EH (cell line): ENCODE measurements at regions not wholly inside any gene's neighbourhood (a gene's known extent, or its start where the extent isn't known, plus 50 kb on each side); places are given as distances from the start of the nearest gene placed in this dataset.

ENCODE experiments used
- DNase-seq: peaks from one replicate; pipeline ENCODE4 v3.0.0-alpha.2; 2015; ENCODE audit warnings: low read depth

DNA sequence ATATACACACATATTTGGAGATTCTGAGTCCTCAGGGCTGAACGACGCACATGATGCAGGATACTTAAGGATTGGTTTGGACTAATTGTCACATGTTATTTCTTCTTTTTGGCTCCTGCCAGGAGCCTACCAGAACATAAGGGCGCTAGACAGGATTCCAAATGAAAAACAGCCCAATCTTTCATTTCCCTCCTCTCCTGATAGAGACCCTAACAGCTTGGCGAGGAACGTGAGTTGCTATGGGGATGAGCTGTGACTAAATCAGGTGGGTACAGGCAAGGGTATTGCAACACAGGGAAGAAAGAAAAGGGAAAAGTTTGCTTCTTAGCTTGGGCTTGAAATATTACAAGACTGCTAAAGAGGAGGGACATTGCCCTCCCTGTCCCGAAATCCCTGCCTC lies 109.9 kb downstream of the AIPL1 start:
- no peak for DNase-seq

DNA sequence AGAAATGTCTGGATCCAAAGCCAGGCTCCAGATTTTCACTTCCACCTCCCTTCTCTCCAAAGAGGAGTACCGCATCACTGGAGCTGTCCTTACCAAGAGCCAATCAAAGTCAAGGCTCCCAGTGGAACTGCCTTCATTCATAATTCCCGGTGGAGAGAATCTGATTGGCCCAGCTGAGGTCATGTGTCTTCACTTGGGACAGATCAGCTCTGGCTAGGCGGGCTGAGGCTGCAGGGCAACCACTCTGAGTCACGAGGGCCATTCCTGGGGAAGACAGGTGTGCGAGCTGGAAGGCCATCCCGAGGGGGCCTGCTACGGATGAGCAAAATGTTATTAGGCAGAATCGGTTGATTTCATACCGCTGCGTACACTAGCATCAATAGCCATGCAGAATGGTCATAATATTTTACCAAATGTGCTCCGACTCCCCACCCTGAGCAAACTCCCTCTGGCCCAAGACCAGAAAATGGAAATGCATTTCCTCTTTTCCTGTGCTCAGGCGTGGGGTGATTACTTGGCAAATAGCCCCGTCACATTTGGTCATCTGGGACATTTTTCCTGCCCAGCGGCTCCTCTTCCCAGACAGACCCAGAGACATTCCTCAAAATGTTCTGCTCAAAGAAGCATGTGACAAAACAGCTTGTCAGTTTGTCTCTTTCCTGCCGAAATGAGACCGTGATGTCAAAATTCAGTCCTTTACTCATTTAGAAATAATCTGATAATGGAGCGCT lies 111.1 kb downstream of the AIPL1 start:
- DNase-seq = peak; percentile 1

DNA sequence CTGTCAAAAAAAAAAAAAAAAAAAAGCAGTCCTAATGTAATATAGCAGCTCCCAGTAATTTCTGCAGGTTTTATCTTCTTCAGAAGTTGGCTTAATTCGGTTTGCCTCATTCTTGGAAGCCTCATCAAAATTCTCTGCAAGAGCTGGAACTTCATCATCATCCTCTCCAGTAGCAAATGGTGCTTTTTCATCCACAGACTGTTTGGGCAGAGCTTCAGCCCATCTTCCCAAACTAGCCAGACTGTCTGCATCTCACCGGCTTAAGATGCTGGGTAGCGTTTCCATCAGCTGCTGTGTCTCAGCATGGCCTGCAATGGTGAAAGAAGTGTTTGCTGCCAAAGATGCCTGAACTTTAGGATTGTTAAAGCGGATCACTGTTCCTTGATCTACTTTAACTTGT lies 112.6 kb downstream of the AIPL1 start:
- DNase-seq = no peak

DNA sequence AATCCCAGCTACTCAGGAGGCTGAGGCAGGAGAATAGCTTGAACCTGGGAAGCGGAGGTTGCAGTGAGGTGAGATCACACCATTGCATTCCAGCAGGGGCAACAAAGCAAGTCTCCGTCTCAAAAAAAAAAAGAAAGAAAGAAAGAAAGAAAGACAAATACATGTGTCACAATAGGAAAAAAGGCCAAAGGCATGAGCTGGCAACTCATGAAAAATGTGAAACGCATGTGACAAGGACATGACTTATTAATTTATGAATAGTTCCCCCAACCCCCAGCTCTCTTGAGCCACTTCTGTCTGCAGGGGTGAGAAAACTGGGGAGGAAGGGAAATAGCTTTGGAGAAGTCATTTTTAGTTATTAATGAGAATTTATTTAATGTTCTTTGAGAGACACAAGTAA lies 120.6 kb downstream of the AIPL1 start:
- DNase-seq = no peak

DNA sequence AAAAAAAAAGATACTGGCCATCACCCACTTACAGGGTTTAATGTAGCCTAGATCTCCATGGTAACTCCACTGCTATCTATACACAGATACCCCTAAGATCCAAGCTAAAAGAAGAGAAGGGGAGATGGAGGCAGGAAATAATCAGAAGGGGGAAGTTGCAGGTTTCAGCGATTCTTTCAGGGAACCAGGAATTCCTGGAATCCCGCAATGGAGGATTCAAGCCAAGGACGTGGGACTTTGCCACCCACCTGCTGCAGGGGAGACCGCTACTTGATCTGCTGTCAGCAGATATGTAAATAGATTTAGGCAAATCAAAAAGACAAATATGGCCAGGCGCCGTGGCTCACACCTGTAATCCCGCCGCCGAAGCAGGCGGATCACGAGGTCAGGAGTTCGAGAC lies 121.1 kb downstream of the AIPL1 start:
- DNase-seq = no peak

DNA sequence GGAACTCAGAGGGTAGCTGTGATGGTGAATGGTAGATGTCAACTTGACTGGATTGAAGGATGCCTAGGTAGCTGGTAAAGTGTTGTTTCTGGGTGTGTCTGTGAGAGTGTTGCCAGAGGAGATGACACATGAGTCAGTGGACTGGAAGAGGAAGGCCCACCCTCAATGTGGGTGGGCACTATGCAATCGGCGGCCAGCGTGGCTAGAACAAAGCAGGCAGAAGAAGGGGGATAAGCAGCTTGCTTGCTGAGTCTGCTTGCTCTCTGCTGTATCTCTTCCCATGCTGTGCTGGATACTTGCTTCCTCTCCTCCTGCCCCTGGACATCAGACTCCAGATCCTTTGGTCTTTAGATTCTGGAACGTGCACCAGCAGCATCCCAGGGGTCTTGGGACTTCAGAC lies 128.1 kb downstream of the AIPL1 start:
- no peak for DNase-seq

DNA sequence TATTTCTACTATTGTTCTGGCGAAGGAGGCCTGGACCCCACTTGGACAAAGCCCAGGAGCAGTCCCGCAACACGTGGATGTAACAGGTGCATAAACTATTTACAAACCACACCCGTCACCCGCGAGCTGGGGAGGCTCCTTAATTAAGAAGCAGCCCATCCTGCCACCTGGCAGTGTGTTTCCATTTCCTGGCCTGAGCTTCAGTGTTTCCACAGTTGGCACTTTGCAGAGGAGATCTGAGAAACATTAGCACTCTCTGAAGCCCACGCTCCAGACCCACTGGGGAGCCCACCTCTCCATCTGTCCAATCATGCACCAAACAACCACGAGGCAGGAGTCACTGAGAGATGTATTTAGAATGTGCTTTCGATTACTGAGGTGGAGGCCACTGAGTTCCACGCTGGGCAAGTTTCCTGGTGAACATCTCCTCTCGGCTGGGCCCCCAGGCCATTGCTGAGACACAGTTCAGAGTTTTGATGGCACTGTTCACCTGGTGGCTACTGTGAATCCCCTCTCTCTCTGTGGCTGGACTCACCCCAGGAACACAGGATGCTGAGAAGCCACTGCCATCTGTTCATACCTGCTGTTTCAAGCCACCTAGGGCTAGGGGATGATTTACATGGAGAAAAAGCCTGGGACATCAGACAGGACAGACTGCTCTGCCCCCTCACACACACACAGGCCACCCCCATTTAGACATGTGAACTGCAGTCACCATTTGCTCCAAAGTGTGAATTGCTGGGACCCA lies 129.1 kb downstream of the AIPL1 start:
- no peak for DNase-seq

DNA sequence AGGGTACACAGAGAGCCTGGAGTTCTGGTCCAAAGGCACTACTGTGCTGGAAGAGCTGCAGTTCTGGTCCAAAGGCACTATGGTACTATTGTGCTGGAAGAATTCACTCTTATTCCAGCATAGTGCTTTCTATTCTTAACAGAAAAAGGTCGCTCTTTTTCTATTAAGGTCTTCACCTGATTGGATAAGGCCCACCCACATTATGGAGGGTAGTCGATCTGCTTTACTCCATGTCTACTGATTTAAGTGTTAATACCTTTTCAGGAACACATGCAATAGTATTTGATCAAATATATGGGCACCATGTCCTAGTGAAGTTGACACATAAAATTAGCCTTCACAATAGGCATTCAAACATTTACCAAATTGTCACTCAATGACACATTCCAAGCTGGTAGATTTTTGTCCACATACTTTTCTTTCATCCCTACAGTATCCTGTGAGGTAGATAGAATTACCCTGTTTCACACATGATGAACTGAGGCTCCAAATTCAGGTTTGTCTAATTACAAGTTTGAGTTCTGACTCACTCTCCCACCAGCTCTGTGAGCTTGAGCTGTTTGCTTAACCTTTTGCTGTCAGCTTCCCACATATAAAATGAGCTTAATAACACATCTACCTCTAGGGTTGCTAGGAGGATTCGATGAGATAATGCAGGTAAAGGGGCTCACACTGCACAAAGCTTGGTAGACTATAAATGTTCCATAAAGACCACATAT lies 129.9 kb downstream of the AIPL1 start:
- no peak for DNase-seq

DNA sequence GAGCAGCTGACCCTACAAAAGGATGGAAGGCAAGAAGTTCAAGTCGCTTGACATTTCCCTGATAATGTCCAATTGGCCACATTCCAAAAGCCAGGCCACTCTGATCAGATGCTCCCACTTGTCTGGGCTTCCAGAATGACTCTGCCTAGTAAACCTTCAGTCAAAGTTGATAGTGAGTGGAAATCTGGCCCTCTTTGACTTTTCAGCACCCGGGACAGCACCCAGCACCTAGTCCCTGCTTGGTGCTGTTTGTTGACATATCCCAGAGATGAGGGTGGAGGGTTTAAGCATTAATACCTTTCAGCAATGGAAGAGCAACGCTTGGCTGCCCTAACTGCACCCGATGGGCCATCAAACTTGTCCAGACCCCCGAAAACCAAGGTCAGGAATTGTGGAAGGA lies 131.3 kb downstream of the AIPL1 start:
- peak; percentile 45 for DNase-seq

DNA sequence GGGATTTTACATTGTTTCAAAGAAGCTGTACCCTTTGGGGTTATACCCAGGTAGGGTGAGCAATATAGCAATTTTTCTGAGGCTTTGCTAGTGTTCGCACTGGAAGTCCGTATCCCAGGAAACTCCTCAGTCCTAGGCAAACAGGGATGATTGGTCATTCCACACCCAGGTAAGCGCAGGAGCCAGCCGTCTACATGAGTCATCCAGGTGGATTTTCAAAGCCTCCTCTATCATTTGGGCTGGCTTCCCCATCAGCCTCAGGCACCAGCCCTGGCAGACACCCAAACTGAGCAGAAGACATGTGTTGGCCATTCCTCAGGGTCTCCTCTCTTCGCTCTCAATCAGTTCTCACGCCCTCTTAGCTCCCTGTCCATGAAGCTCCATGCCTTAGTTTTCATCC lies 135.6 kb downstream of the AIPL1 start:
- DNase-seq = no peak

DNA sequence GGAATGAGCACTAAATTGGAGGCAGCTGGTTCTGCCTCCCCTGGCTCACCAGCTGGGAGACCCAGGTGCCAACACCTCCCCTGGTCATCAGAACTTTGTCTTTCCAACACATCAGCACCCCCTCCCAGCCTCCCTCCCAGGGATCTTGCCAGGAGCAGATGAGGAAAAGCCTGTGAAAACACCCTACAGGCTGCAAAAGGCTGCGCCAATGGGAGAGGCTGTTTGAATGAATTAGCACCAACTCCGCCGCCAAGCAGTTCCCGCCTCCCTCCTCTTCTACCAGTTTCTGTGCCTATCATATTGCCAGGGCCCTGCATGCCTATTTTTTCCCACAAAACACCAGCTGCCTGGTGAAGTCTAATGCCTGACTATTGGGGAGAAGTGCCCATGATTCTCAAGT lies 137.0 kb downstream of the AIPL1 start:
- DNase-seq = no peak

DNA sequence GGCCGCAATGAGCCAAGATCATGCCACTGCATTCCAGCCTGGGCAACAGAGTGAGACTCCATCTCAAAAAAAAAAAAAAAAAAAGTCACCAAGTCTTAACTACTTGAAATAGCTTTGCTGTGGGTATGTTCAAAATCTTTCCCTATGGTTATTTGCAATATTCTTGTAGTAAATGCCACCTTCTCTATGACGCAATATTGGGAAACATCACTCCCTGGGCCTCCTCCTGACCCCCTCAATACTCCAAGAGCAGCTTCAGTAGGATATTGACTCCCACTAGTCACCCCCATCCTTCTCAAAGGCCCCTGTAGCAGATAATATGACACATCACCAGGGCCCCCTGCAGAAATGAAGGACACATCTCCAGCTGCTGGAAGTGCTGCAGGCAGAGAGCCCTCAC lies 137.8 kb downstream of the AIPL1 start:
- no peak for DNase-seq

DNA sequence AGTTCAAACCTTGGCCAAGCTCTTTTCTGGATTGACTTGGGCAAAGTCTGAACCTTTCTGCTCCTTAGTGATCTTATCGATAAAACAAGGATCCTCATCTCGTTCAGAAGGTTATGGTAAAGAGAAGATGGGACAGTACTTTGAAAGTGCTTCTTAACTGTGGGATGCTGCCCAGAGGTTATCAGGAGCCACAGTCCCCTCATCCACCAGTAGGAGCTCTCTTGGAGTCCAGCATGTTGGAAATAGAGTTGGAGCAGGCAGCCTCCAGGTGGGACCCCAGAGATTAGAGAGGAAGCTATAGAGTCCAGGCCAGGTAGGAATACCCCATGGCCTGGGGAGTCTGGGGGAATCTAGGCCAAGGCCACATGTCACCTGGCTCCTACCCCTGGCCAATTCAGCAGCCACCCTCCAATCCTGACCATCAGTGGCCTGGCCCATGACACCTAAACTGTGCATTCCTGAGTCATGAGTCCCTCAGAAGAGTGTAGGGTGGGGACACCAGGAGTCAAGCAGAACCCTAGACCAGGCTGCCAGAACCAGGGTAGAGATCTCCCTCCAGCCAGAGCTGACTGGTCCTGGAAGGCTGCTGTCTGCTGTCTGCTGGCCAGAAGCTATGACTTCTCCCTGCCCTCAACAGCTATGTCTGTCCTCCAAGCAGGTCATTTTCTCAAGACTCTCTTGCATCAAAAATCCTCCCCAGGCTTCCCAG lies 144.3 kb downstream of the AIPL1 start:
- no peak for DNase-seq

DNA sequence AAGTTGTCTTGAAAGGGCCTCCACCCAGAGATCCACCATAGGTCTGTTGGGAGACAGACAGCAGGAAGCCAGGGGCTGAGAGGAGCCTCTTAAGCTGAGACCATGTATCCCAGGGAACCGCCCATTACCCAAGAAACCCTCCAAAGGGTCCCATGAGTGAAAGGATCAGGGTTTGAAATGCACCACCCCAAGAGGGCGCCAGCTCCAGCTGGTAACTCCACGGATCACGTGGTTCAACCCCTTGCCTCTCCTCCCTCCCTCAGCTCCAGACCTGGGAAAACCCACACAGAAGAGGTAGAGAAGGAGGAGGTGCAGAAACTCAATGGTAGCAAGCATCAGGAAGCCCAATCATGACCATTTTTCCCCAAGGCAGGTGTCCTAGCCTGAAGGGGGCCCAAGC lies 148.7 kb downstream of the AIPL1 start:
- DNase-seq = no peak

DNA sequence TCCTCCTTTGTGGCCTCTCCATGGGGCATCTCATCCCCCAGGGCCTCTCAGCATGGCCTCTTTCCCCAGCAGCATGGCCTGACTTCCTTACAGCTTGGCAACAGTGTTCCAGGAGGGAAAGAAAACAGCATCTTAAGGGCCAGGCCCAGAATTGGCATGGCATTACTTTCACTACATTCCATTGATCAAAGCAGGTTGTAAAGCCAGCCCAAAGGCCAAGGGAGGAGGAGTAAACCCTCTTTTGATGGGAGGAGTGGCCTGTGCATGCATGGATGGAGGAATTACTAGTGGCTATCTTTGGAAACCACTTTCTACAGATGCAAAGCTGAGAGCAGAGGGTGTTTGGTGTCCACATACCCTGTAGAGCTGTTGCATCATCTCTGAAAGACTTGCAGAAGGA lies 149.4 kb downstream of the AIPL1 start:
- no peak for DNase-seq

DNA sequence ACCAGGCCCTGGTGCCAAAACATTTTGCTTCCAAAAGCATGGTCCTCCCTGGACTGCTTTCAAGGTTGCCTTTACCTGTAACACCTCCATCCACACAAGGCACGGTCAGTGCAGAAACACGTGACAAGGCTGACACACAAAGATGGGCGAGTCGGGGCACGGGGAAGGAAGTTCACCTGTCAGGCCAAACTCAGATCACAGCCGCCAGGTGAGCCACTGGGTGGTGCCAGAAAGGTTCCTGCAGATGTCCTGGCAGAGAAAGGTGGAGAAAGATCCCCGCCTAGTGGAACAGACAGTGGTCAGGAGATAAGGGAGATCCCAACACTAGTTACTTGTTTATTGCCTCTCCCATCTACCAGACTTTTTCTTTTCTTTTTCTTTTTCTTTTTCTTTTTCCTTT lies 155.3 kb downstream of the AIPL1 start:
- DNase-seq = no peak

DNA sequence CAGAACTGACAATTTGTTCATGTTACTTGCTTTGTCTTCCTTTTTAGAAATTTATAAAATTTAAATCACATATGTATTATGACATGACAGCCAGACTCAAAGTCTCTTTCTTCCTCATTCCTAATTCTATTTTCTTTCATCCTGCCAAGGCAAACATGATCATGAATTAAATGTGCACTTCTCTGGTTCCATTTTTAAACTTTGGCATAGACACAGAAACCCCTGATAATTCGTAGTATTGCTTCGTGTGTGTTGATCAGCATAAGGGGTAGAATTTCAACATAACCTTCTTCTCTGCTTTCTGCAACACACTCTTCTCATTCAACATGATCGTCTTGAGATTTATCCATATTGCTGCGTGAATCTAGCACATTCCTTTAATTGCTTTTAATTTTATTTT lies 156.5 kb downstream of the AIPL1 start:
- no peak for DNase-seq

DNA sequence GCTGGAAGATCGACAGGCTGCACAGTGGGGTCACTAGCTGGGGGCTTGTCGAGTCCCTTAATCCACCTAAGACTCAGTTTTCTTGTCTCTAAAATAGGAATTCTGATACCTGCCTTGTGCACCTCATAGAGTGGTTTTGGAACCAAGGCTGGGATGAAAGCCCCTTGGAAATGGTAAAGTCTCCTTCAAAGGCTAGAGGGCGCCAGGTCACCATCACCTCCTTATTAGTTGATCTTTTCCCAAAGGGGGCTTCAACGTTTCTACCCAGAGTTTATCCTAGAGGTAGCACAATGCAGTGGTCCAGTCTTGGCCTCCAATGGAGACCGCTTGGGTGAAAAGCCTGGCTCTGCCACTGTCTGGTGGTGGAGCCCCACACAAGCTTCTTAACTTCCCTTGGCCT lies 158.2 kb downstream of the AIPL1 start:
- no peak for DNase-seq

DNA sequence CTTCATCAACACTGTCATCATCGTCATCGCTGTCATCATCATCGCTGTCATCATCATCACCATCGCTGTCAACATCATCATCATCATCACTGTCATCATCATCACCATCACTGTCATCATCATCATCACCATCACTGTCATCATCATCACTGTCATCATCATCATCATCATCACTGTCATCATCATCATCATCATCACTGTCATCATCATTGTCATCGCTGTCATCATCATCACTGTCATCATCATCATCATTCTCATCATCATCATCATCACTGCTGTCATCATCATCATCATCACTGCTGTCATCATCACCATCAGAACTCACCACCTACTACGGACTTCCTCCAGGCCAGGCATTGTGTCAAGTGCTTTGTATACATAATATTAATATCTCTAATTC lies 160.6 kb downstream of the AIPL1 start:
- DNase-seq = no peak

DNA sequence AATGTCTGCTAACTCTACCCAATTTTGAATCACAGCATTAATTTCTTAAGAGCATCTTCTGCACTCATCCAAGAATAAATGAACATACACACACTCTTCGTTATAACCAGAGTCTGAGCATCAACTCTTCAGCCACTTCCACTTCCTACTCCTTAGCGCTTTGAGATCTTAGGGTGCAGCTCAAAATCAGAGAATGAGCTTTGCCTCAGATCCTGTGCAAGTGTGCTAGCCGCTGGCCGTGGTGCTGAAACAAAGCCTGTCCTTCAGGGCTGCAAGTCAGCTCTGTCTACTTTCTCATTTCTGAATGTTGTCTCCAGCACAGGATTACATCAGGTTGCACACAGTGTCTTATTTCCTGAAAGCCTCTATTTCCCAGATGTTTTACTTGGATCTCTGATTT lies 165.4 kb downstream of the AIPL1 start:
- peak; percentile 48 for DNase-seq

DNA sequence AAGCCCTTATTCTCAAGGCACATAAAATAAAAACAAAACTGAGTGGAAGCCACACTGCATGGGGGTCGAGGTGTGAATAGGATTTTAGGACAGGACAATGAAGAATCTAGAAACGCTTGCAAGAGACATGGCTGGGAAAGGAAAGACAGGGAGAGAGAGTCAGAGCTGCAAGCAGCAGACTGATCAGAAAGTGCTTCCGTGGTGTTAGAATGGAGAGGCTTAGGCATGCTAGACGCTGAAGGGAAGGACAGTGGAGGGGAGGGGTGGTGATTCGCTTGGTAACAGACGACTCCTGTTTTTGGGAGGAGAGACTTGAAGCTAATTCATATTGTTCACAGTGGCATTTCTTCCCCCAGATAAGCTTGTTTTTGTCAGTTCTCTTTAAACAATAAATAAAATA lies 173.5 kb downstream of the AIPL1 start:
- no peak for DNase-seq

DNA sequence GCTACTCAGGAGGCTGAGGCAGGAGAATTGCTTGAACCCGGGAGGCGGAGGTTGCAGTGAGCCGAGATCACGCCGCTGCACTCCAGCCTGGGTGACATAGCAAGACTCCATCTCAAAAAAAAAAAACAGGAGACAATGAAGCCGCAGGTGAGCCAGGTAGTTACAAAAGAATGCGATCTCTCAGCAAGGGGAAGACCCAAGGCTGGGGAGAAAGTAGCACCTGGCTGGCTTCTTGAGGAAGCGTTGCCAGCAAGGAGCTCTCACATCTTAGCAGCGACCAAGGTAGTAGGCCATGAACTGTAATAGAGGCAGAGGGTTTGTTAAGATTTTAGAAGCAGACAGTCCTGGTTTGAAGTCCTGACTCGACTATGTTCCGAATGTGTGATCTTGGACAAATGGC lies 175.0 kb downstream of the AIPL1 start:
- no peak for DNase-seq

DNA sequence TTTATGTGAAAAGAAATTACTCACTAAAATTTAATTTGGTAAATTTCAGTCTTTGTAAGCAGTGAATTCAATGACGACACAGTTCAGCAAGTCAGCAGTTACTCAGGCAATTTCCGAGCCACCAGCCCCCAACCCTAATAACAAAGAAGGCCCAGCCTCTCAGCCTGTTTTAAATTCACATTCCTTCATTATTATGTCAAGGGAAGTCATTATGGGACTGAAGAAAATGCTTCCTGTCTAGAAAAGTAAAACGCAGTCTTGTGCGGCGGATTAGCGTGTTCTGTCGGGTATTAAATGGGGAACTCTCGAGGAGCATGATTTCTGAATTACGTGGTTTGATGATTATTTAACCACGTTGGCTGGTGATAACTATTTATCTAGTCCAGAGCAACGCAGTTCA lies 177.6 kb downstream of the AIPL1 start:
- peak; percentile 62 for DNase-seq
